ENCODE measurements at regions not wholly inside any gene's neighbourhood (a gene's known extent, or its start where the extent isn't known, plus 50 kb on each side); places are given as distances from the start of the nearest gene placed in this dataset.

DNA sequence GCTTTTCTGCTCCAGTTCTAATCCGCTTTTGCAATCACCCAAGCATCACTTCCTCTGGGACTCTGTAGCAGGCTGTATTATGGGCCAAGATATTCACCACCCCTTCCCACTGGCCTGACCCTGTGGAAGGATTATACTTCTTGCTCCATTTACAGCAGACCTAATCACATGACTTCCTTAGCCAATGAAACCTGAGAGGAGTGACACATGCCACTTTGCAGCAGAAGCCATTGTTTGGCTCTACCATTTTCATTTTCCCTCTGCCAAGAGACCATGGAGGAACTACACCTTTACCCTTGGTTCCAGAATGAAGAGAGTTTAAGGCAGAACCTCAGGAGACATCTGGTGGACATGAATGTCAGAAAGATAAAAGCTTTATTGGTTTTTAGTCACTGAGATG is 134.9 kb upstream of the HSD17B12 start:
- no peak for DNase-seq (ENCODE audit: low spot score)

DNA sequence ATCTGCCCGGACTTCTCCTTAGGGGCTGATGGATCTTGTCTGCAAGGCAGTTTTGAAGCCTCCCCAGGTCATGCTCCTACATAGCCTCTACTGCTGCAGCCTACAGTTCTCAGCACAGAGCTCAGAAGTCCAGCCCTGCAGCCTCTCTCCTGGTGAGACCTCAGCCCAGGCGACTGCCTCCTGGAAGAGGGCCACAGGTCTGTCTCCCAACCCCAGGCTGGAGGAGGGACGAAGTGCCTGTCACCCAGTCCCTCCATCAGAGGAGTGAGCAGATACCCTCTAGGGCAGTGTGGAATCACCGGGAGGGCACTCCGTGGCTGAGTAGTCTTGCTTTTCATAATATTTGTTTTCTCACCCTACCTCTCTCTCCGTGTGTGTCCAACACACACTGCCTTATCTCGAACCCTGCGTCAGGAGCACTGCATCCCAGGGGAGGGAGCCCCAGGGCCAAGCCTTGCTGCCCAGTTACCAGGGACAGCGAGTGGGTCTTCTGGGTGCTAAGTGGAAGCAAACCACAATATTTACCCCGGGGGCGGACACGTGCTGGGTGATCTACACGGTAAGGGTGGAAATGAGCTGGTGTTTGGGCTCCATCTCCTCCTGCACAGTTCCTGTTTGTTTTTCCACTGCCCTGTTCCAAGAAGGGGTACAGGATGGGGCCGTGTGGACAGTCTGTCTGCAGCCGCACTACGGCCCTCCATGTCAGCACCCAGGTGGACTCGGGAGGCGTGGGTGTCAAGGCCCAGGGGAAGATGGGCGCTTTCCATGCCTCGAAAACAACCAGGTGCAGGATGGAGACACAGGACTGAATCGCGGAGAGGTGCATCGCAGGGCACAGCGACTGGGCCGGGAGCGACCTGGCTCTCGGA is 133.7 kb upstream of the HSD17B12 start:
- DNase-seq (ENCODE audit: low spot score): no peak

- no peak for DNase-seq (ENCODE audit: low spot score)
Measured at GRCh38 chr11:43547430-43547831, 133.1 kb upstream of the HSD17B12 start.

- no peak for DNase-seq (ENCODE audit: low spot score)
Measured at GRCh38 chr11:43547889-43548381, 132.6 kb upstream of the HSD17B12 start.

DNA sequence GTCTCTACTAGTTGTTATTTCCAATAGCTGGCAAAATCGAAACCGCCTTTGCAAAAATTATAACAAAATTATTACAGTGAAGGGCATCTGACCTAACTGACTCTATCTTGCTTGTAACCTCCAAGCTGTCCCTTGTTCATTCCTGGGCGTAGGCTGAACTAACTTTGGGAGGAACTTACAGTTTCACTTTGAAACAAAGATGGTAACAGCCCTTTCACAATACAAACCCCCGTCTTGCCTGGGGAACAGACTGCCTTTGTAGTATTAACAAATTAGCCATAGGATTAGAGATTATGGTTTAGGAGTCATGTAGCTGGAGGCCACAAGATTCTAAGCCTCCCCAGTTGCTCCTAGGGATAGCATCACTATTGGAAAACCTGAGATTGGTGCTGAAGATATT is 131.6 kb upstream of the HSD17B12 start:
- no peak for DNase-seq (ENCODE audit: low spot score)

- DNase-seq (ENCODE audit: low spot score): no peak
Measured at GRCh38 chr11:43549624-43550023, 130.9 kb upstream of the HSD17B12 start.

GRCh38 chr11:43550714-43551113 is 129.8 kb upstream of the HSD17B12 start:
- DNase-seq (ENCODE audit: low spot score): no peak

DNA sequence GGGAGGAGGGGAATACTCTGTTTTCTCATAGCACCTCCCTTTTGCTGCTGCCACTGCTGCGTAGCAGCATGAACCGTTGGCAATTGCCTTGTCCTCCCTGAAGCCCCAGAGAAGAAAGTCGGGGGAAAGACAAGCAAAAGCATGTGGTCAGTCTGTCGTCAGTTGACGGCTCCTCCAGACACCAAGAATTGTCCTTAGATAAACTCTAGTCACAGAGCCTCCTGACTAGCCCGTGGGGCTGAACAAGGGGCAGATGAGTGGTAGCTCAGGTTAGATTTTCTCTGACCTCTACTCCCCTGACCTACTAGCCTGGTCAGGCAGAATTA is 126.4 kb upstream of the HSD17B12 start:
- DNase-seq (ENCODE audit: low spot score): no peak

- no peak for DNase-seq (ENCODE audit: low spot score)
Measured at GRCh38 chr11:43555186-43555585, 125.4 kb upstream of the HSD17B12 start.

DNA sequence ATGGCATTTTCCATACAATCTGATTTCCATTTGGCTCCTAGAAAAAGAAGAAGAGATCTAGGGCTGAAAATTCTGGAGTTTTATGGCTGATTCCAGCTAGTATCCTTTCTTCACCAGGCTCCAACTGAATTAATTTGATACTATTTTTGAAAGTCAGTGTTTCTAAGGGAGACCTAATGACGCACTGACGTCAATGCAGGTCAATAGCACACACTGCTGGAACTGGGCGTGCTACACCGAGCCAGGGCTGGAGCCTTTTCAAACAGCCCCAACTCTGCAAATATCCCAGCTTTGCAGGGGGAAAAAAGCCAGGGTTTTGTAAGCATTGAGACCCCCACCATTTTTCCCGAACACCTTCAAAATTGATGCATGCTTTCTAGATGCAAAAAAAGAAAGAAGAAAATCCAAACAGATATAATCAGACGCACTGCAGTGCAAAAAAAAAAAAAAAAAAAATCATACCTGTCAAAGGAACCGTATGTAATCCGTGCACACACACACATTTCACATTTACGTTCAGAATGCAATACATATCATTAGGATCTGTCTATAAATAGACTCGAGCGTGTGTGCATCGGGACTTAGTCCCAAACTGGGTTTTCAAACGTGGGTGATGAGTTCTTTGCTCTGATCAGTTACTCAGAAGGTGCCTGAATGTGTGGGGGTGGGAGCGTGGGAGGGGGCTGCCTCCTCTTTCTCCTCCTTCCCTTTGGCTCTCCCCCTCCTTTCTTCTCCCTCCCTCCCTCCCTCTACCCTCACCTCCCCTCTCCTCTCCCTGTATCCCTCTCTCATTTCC is 124.5 kb upstream of the HSD17B12 start:
- DNase-seq (ENCODE audit: low spot score): no peak

GRCh38 chr11:43556612-43557375 is 123.7 kb upstream of the HSD17B12 start:
- no peak for DNase-seq (ENCODE audit: low spot score)

DNA sequence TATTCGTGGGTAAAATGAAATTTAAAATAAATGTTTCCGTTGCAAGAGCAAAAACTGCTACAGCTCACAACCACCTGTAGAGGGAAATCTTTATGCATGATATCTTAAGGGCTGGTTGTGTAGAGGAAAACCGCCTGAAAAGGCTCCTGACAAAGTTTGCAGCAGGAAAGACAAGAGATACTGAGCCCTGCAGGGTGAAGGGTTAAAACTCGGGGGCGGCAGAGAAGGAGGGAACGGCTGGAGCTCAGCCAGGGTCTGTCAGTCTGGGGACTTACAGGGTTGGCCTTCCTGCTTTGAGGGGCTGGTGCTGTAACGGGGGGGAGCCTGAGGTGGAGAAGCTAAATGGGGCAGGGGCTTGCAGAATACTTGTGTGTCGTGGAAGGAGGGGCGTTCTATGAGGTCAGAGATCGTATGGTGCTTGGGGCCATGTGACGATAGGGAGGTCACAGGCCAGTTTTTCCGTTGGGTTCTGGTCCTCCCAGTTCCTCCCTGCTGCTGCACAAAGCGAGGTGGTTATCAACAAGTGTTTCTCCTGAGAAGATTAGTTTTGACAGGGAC is 122.9 kb upstream of the HSD17B12 start:
- peak; percentile 83 for DNase-seq (ENCODE audit: low spot score)

DNA sequence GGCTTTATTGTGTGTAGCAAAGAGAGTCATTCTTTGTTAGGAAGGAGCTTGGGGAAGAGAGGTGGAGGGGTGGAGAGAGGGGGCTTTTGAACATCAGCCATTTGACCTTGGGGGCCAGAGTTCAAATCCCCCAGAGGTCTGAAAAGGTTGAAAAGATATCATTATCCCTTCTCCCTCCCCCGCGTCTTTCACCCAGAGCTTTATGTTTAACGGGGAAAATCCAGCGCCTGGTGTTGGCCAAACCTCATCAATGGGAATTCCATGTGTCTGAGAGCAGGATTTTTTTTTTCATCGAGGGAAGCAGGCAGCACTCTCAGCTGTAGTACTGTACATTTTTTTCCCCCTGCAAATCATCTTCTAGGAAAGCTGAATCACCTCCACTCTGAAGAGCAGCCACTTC is 122.4 kb upstream of the HSD17B12 start:
- peak; percentile 72 for DNase-seq (ENCODE audit: low spot score)

GRCh38 chr11:43558556-43559127 is 121.9 kb upstream of the HSD17B12 start:
- peak; percentile 51 for DNase-seq (ENCODE audit: low spot score)

DNA sequence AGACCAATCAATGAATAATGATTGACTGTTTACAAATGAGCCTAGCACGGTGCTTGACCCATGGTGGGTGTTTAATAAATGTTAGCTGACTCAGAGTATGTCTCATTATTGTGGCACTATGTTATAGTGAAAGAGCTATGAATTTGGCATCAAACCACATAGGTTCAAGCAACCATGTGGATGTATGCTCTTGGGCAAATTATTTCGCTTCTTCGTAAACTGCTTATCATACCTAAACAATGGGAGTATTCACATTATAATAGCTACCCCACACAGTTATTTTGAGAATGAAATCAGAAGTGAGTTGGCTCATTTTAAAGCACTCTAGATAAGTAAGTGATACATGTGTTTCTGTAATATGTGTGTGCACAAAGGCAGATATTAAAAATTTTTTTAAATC is 118.7 kb upstream of the HSD17B12 start:
- no peak for DNase-seq (ENCODE audit: low spot score)

DNA sequence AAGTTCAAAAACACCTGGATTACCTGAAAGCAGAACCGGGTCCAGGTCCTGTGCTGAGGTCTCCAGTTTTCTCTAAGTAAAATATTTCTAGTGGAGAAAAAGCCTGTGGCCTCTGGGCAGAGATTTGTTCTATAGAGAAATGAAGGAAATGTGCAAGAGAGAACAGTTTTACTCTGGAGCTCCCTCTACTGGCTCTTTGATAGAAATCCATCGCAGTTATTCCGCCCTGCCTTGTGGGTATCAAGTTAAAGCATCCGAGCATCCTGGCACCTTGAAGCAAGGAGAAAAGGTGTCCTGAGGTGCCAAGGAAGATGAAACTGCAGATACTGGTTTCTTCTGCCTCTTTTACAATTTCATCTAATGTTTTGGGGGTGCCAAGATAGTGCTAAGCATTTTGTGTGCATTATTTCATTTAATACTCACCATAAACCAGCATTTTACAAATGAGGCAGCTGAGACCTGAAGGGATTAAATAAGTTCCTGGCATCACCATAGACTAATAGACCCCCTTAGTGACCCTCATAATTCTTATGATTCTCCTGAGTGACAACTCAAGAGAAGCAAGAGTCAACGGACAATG is 113.1 kb upstream of the HSD17B12 start:
- no peak for DNase-seq (ENCODE audit: low spot score)

GRCh38 chr11:43573233-43573632 is 107.3 kb upstream of the HSD17B12 start:
- peak; percentile 67 for DNase-seq (ENCODE audit: low spot score)

- DNase-seq (ENCODE audit: low spot score): no peak
Measured at GRCh38 chr11:43573873-43574272, 106.7 kb upstream of the HSD17B12 start.

DNA sequence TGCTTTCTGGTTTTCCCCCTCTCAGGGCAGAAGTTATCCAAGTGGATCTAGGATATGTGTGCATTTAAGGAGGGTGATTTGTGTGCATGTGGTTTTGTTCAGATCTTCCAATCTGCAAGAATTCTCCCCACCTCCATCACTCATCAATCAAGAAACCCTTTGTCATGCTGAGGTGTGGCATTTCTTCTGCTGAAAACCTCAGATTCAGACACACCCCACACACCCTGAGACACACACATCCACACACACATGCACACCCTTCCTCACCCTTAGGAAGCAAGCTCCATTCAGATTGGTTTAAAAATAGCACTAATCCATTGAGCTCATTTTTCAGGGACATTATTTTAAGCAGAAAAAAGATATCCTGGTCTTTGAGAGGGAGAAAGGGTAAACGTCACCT is 106.1 kb upstream of the HSD17B12 start:
- no peak for DNase-seq (ENCODE audit: low spot score)

GRCh38 chr11:43574949-43575912 is 105.3 kb upstream of the HSD17B12 start:
- DNase-seq (ENCODE audit: low spot score): peak; percentile 80
